ENCODE measurements at regions not wholly inside any gene's neighbourhood (a gene's known extent, or its start where the extent isn't known, plus 50 kb on each side); places are given as distances from the start of the nearest gene placed in this dataset.
"Not testable (repeated sequence)": the region's sequence is repeated elsewhere in the genome, so short reads cannot be mapped to it uniquely, and the experiment has no call there.

DNA sequence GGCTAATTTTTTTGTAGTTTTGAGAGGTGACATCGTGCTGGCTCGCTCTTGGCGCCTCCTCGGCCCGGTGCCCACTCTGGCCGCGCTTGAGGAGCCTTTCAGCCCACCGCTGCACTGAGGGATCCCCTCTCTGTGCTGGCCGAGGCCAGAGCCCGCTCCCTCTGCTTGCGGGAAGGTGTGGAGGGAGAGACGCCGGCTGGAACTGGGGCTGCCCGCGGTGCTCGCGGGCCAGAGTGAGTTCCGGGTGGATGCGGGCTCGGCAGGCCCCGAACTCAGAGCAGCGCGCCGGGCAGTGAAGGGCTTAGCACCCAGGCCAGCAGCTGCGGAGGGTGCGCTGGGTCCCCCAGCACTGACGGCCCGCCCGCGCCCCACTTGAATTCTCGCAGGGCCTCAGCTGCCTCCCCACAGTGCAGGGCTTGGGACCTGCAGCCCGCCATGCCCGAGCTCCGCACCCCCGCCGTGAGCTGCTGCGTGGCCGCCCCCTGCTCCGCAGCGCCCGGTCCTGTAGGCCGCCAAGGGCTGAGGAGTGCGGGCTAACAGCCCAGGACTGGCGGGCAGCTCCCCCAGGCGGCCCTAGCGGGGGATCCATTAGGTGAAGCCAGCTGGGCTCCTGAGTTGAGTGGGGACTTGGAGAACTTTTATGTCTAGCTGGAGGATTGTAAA, 113.2 kb upstream of the ZSWIM2 start:
- no peaks in the 10 kb centered on the region for H3K4me1 Mint-ChIP-seq
- Histone ChIP-seq H3K4me1 (ENCODE audit: insufficient read depth, low read length) (no peaks in the 10 kb centered on the region), H3K36me3 (ENCODE audit: insufficient read depth, low read length) (no peaks in the 10 kb centered on the region), H3K4me3 (ENCODE audit: low read length) (no peak overlapping the region), H3K9me3 (ENCODE audit: low read length) (no peaks in the 10 kb centered on the region), H3K27ac (ENCODE audit: low read depth, low read length) (no peak overlapping the region), H3K27me3 (ENCODE audit: insufficient read depth, low read length, poor library complexity, severe bottlenecking) (no peaks in the 10 kb centered on the region)
- peaks cover 0 to 6% (median 2%) of the 10 kb centered on the region in 5 donors for H3K9me3 Mint-ChIP-seq
- H3K36me3 Mint-ChIP-seq: no peaks in the 10 kb centered on the region
- CTCF ChIA-PET: no interaction called here
- DNase-seq: no peak
- no peak overlapping the region for H3K4me3 Mint-ChIP-seq
- no peaks in the 10 kb centered on the region for H3K27me3 Mint-ChIP-seq
- H3K27ac Mint-ChIP-seq: no peak overlapping the region
- POLR2A ChIA-PET: no interaction called here

DNA sequence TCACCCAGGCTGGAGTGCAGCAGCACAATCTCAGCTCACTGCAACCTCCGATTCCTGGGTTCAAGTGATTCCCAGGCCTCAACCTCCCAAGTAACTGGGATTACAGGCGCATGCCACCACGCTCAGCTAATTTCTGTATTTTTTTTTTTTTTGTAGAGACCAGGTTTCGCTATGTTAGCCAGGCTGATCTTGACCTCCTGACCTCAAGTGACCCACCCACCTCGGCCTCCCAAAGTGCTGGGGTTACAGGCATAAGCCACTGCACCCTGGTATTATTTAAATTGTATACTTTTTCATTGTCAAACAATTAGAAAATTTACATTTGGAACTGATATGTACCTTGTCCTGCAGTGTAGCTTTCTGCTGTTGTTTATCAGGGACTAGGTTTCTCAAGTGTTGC, 111.3 kb upstream of the ZSWIM2 start:
- H3K36me3 Mint-ChIP-seq; DNase-seq; H3K27ac Mint-ChIP-seq; H3K27ac ChIP-seq (ENCODE audit: low read depth, low read length); H3K4me1 ChIP-seq (ENCODE audit: insufficient read depth, low read length); H3K9me3 ChIP-seq (ENCODE audit: low read length); H3K4me3 Mint-ChIP-seq; H3K4me3 ChIP-seq (ENCODE audit: low read length); H3K9me3 Mint-ChIP-seq; H3K27me3 ChIP-seq (ENCODE audit: insufficient read depth, low read length, poor library complexity, severe bottlenecking); H3K27me3 Mint-ChIP-seq; H3K4me1 Mint-ChIP-seq; CTCF ChIA-PET; H3K36me3 ChIP-seq (ENCODE audit: insufficient read depth, low read length); POLR2A ChIA-PET: not testable (repeated sequence)

DNA sequence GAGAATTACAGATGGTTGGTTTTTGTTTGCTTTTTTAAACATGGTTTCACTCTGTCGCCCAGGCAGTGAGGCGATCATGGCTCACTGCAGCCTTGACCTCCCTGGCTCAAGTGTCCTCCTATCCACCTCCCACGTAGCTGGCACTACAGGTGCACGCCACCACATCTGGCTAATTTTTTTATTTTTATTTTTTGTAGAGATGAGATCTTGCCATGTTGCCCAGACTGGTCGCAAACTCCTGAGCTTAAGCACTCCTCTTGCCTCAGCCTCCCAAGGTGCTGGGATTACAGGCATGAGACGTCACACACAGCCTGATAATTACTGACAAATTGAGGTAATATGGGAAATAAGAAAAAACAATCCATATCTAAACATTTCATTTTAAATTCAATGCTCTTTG, 110.5 kb upstream of the ZSWIM2 start:
- Histone ChIP-seq H3K4me3 (ENCODE audit: low read length) (no peak overlapping the region), H3K4me1 (ENCODE audit: insufficient read depth, low read length) (no peaks in the 10 kb centered on the region), H3K9me3 (ENCODE audit: low read length) (no peaks in the 10 kb centered on the region), H3K27me3 (ENCODE audit: insufficient read depth, low read length, poor library complexity, severe bottlenecking) (no peaks in the 10 kb centered on the region), H3K36me3 (ENCODE audit: insufficient read depth, low read length) (no peaks in the 10 kb centered on the region), H3K27ac (ENCODE audit: low read depth, low read length) (no peak overlapping the region)
- Mint-ChIP-seq H3K36me3 (no peaks in the 10 kb centered on the region), H3K27me3 (no peaks in the 10 kb centered on the region), H3K27ac (no peak overlapping the region), H3K9me3 (peaks cover 0 to 6% (median 2%) of the 10 kb centered on the region in 5 donors), H3K4me3 (no peak overlapping the region), H3K4me1 (no peaks in the 10 kb centered on the region)
- POLR2A ChIA-PET: no interaction called here
- no peak for DNase-seq
- CTCF ChIA-PET: no interaction called here

DNA sequence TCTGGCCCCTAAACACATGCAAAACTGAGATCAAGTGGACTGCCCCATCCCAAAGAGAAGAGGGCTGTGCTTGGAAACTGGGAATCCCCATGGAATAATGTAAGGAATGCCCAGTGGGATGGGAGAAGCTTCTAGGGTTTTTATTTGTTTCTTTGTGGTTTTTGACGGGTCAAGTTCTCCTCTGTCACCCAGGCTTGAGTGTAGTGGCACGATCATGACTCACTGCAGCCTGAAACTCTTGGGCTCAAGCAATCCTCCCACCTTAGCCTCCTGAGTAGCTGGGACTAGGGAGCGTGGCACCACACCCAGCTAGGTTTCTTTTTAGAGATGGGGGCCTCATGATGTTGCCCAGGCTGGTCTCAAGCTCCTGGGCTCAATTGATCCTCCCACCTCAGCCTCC, 101.7 kb upstream of the ZSWIM2 start:
- no peak overlapping the region for H3K27ac ChIP-seq (ENCODE audit: low read depth, low read length)
- H3K27me3 ChIP-seq (ENCODE audit: insufficient read depth, low read length, poor library complexity, severe bottlenecking): no peaks in the 10 kb centered on the region
- H3K27ac Mint-ChIP-seq: no peak overlapping the region
- H3K36me3 Mint-ChIP-seq: no peaks in the 10 kb centered on the region
- no peak overlapping the region for H3K4me3 ChIP-seq (ENCODE audit: low read length)
- H3K4me1 Mint-ChIP-seq: peaks cover 5 to 11% (median 8%) of the 10 kb centered on the region in 3 donors
- H3K4me3 Mint-ChIP-seq: no peak overlapping the region
- H3K27me3 Mint-ChIP-seq: no peaks in the 10 kb centered on the region
- ChIA-PET CTCF (no interaction called here), POLR2A (no interaction called here)
- H3K9me3 ChIP-seq (ENCODE audit: low read length): no peaks in the 10 kb centered on the region
- DNase-seq: no peak
- H3K36me3 ChIP-seq (ENCODE audit: insufficient read depth, low read length): no peaks in the 10 kb centered on the region
- H3K9me3 Mint-ChIP-seq: peaks cover 0 to 6% (median 2%) of the 10 kb centered on the region in 5 donors
- H3K4me1 ChIP-seq (ENCODE audit: insufficient read depth, low read length): no peaks in the 10 kb centered on the region

DNA sequence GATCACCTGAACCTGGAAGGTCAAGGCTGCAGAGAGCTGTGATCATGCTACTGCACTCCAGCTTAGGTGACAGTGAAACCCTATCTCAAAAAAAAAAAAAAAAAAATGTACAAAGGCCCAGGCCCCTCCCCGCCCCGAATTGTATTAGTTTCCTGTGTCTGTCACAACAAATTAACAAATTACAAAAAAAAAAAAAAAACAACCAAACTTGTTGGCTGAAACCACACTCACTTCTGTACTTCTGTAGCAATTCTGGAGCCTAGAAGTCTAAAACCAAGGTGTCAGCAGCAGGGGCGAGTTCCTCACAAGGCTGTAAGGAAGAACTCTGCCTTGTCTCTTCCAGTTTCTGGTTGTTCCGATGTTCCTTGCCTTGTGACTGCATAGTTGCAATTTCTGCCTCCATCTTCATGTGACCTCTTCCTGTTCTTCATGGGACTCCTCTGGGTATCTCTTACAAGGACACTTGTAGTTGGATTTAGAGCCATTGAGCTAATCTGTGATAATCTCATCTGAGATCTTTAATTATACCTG, 100.8 kb upstream of the ZSWIM2 start:
- Histone ChIP-seq H3K4me1 (ENCODE audit: insufficient read depth, low read length) (no peaks in the 10 kb centered on the region), H3K9me3 (ENCODE audit: low read length) (no peaks in the 10 kb centered on the region), H3K4me3 (ENCODE audit: low read length) (no peak overlapping the region), H3K36me3 (ENCODE audit: insufficient read depth, low read length) (no peaks in the 10 kb centered on the region), H3K27me3 (ENCODE audit: insufficient read depth, low read length, poor library complexity, severe bottlenecking) (no peaks in the 10 kb centered on the region), H3K27ac (ENCODE audit: low read depth, low read length) (no peak overlapping the region)
- no peaks in the 10 kb centered on the region for H3K27me3 Mint-ChIP-seq
- DNase-seq: no peak
- CTCF ChIA-PET: no interaction called here
- peaks cover 5 to 11% (median 8%) of the 10 kb centered on the region in 3 donors for H3K4me1 Mint-ChIP-seq
- H3K27ac Mint-ChIP-seq: no peak overlapping the region
- peaks cover 0 to 3% (median 2%) of the 10 kb centered on the region in 5 donors for H3K9me3 Mint-ChIP-seq
- POLR2A ChIA-PET: no interaction called here
- H3K4me3 Mint-ChIP-seq: no peak overlapping the region
- H3K36me3 Mint-ChIP-seq: no peaks in the 10 kb centered on the region

DNA sequence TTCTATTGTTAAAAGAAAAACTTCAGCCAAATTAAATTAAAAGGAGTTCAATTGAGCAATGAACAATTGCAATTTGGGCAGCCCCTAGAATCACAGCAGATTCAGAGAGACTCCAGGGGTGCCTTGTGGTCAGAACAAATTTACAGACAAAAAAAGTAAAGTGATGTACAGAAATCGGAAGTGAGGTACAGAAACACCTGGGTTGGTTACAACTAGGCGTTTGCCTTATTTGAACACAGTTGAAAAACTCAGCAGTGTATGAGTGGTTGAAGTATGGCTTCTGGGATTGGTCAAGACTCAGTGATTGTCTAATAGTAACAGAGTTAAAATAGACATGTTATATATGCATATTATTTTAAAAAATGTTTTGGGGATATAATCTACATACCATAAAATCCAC, 98.5 kb upstream of the ZSWIM2 start:
- Mint-ChIP-seq H3K27me3 (no peaks in the 10 kb centered on the region), H3K27ac (no peak overlapping the region), H3K4me3 (no peak overlapping the region), H3K9me3 (peaks cover 0 to 3% (median 2%) of the 10 kb centered on the region in 5 donors), H3K36me3 (no peaks in the 10 kb centered on the region), H3K4me1 (peaks cover 5 to 11% (median 8%) of the 10 kb centered on the region in 3 donors)
- Histone ChIP-seq H3K9me3 (ENCODE audit: low read length) (no peaks in the 10 kb centered on the region), H3K4me3 (ENCODE audit: low read length) (no peak overlapping the region), H3K27me3 (ENCODE audit: insufficient read depth, low read length, poor library complexity, severe bottlenecking) (no peaks in the 10 kb centered on the region), H3K27ac (ENCODE audit: low read depth, low read length) (no peak overlapping the region), H3K4me1 (ENCODE audit: insufficient read depth, low read length) (no peaks in the 10 kb centered on the region), H3K36me3 (ENCODE audit: insufficient read depth, low read length) (no peaks in the 10 kb centered on the region)
- no peak for DNase-seq
- POLR2A ChIA-PET: no interaction called here
- CTCF ChIA-PET: no interaction called here

DNA sequence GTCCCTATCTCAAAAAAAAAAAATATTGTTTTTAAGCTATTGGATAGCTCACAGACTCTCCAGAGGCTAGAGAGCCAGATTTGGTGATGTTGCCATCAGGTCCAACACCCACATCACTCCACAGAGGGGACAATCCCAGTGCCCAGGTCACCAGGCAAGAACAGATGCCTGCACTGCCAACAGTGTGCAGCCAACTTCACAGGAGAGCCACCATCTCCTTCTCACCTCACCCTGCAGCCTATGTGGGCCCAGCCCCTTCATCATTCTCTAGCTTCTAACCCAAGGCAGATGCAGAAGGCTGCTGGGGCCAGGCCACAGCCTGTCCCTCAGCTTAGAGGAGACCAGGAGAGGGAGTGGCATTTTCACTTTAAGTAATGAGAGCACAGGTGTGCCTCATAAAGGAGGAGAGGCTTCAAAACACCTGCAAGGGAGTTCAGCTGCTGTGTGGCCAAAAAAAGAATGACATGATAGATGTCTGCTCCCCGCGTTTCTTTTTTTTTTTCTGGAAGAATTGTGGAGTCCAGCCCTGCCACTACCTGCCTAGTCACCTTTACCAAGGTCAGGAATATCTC, 98.0 kb upstream of the ZSWIM2 start:
- CTCF ChIA-PET: no interaction called here
- H3K9me3 ChIP-seq (ENCODE audit: low read length): no peaks in the 10 kb centered on the region
- H3K4me1 Mint-ChIP-seq: peaks cover 5 to 8% (median 7%) of the 10 kb centered on the region in 3 donors
- peaks cover 0 to 2% (median 0%) of the 10 kb centered on the region in 5 donors for H3K9me3 Mint-ChIP-seq
- H3K27me3 Mint-ChIP-seq: no peaks in the 10 kb centered on the region
- no peak overlapping the region for H3K27ac ChIP-seq (ENCODE audit: low read depth, low read length)
- POLR2A ChIA-PET: no interaction called here
- no peaks in the 10 kb centered on the region for H3K36me3 ChIP-seq (ENCODE audit: insufficient read depth, low read length)
- no peak overlapping the region for H3K4me3 Mint-ChIP-seq
- H3K4me1 ChIP-seq (ENCODE audit: insufficient read depth, low read length): no peaks in the 10 kb centered on the region
- H3K36me3 Mint-ChIP-seq: no peaks in the 10 kb centered on the region
- DNase-seq: no peak
- H3K4me3 ChIP-seq (ENCODE audit: low read length): no peak overlapping the region
- H3K27me3 ChIP-seq (ENCODE audit: insufficient read depth, low read length, poor library complexity, severe bottlenecking): no peaks in the 10 kb centered on the region
- no peak overlapping the region for H3K27ac Mint-ChIP-seq

DNA sequence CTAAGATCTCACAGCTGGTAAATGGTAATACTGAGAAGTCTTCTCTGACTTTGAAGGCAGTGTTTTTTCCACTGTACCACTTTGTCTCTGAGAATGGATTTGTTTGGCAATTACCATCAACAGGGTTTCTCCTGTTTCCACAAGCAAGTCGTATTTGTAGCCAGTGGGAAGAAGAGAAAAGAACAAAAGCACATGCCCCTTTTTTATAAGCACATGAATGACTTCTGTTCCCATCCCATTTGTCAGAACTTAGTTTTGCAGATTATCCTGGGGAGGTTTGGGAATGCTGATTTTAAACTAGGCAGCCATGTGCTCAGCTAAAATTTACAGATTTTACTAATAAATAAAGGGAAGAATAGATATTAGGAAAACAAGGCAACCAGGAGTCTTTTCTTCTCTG, 92.9 kb upstream of the ZSWIM2 start:
- Mint-ChIP-seq H3K27me3 (no peaks in the 10 kb centered on the region), H3K9me3 (no peaks in the 10 kb centered on the region), H3K4me3 (no peak overlapping the region), H3K4me1 (no peaks in the 10 kb centered on the region), H3K36me3 (no peaks in the 10 kb centered on the region), H3K27ac (no peak overlapping the region)
- CTCF ChIA-PET: no interaction called here
- POLR2A ChIA-PET: no interaction called here
- Histone ChIP-seq H3K27me3 (ENCODE audit: insufficient read depth, low read length, poor library complexity, severe bottlenecking) (no peaks in the 10 kb centered on the region), H3K36me3 (ENCODE audit: insufficient read depth, low read length) (no peaks in the 10 kb centered on the region), H3K4me1 (ENCODE audit: insufficient read depth, low read length) (no peaks in the 10 kb centered on the region), H3K27ac (ENCODE audit: low read depth, low read length) (no peak overlapping the region), H3K4me3 (ENCODE audit: low read length) (no peak overlapping the region), H3K9me3 (ENCODE audit: low read length) (no peaks in the 10 kb centered on the region)
- DNase-seq: no peak

All from CD8-positive, alpha-beta memory T cell (primary cell).